Medulla oblongata (tissue), 1 donor: ENCODE measurements at regions not wholly inside any gene's neighbourhood (a gene's known extent, or its start where the extent isn't known, plus 50 kb on each side); places are given as distances from the start of the nearest gene placed in this dataset.

ENCODE experiments used
- DNase-seq: peaks from one replicate; pipeline ENCODE4 v3.0.0-alpha.2; 2015; ENCODE audit errors: extremely low spot score

DNA sequence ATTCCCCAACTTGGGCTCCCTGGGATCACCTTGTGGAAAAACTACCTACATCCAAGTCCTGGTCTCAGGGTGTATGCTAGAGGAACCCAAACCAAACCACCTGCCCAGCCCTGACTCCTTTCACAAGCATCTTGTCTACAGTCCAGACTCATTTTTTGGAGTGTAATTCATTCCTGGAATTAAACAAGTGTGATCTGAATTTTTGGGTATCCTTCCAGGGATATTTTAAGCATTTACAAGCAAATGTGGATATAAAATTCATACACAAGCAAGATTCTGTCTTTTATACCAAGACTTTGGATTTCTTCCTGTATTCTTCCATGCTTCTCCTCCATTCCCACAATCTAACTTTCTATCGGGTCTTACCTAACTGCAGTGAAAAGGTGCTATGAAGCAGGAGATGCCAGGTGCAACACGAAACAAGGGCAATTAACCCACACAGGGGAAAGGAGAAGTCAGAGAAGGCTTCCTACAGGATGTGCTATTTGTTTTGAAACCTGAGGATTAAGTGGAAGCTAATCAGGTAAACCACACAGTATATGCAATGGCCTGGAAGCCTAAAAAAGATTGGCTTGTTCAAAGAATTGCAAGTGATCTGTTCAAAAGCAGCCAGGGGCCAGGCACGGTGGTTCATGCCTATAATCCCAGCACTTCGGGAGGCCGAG is 417.2 kb upstream of the C16orf82 start:
- no peak for DNase-seq

DNA sequence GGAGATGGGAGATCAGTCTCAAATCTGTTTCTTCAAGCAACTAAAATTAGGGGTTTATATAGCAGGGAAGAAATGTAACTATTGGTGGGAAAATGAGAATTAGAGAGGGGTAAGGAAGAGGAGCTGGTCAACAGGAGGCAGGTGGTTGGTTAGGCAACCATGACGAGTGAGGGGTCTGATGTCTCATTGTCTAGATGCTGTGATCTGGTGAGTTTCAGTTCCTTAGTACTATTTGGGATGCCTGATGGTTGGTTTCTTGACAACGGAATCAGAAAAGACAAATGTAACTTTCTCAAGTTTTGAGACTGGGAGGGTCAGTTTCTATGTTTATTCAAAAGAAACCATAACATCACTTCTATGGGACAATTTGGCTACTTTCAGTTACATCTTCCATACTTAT is 415.3 kb upstream of the C16orf82 start:
- DNase-seq, result no peak

DNA sequence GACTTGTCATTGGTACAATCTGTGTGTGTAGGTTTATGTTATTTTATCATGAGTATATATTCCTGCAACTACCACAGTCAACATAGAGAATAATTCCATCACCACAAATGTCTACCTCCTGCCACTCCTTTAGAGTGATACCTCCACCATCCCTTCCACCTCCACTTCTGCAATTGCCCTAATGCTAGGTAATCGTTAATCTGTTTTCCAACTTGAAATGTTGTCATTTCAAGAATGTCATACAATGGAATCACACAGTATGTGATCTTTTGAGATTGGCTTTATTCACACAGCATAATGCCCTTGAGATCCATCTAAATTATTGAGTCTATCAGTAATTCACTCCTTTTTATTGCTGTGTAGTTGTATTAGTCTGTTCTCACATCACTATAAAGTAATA is 414.8 kb upstream of the C16orf82 start:
- no peak for DNase-seq

DNA sequence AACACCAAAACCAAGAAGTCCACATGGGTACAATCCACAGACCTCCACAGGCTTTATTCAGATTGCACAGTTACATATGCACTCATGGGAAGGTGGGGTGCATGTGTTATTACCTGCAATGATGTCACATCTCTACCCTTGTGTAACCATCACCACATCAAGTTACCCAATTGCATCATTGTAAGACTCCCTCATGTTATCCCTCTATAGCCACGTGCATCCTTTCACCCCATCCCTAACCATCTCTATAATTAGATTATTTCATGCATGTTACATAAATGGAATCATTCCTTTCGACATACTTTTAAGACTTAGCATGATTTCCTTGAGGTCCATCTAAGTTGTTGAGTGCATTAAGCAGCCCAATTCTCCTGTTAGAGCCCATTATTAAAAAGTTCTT is 408.2 kb upstream of the C16orf82 start:
- DNase-seq, result no peak

DNA sequence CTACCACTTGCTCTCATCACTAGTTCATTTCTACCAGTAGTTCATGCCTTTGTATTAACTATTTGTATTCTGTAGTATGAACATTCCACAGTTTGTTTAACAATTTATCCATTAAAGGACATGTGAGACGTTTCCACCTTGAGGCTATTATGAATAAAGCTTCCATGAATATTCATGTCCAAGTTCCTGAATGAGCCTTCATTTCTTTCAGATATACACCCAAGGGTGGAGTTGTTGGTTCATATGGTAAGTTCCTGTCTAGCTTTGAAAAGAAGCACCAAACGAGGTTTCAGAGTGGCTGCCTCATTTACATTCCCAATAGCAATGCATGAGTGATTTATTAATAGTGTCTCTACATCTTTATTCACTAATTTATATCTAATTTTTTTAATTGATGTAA is 407.8 kb upstream of the C16orf82 start:
- no peak for DNase-seq

DNA sequence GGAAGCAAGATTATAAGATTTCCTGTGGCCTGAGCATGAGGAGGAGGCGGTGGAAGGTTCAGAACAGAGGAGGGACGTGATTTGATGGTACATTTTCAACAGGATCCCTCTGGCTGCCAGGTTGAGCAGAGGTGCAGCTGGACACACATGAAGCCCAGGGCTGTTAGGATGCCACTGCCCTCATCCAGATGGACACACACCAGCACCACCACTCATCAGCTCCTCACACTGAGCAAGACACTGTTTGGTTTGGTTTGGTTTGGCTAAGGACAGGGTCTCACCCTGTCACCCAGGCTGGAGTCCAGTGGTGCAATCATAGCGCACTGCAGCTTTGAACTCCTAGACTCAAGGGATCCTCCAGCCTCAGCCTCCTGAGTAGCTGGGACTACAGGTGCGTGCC is 402.6 kb upstream of the C16orf82 start:
- no peak for DNase-seq

DNA sequence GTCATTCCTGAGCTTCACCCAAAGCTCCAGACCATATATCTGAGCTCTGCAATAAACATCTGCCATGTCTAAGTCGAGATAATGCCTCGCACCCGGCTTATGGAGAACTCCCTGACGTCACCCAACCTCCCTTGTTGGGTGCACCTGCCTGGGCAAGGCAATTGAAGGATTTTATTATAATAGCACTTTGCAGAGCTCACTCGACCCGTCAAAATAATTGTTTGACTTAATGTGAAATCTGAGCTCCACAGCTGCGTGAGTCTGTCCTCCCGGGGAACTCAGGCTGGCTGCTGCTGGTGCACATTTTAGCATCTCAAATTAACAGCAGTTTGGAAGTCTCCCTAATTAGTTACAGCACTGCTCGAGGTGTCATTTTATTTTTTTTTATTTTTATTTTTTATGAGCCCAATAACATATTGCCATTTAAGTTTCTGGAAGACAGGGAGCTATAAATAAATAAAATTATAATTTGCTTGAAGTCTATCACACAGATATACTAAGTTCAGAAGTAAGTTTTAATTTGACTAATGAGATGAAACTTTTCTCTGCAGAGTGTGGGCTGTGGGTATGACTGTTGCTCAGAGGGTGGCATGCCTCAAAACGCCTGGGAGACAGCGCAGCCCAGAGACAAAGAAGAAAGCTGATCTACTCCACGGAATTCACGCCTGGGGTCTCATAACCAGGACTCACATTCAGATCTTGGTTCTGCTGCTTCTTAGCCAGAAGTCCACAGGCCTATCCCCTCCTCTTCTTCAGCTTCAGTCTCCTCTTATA is 401.4 kb upstream of the C16orf82 start:
- no peak for DNase-seq

DNA sequence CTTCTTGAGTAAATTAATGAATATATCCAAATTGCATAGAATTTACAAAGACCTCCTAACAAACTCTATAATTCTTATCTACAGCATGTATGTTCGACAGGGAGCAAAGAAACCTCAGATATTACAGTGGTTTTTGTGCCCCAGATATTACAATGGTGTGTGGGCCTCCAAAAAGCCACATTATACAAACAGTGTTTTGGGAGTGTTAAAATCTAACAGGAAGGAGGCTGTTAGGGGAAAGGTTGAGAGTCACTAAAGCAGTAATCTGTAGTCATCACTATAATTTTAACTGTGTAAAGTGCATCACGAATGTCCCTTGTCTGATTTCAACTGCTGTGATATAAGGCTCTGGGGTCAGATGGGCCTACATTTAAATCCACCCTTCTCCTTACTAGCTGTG is 400.2 kb upstream of the C16orf82 start:
- DNase-seq, result no peak

DNA sequence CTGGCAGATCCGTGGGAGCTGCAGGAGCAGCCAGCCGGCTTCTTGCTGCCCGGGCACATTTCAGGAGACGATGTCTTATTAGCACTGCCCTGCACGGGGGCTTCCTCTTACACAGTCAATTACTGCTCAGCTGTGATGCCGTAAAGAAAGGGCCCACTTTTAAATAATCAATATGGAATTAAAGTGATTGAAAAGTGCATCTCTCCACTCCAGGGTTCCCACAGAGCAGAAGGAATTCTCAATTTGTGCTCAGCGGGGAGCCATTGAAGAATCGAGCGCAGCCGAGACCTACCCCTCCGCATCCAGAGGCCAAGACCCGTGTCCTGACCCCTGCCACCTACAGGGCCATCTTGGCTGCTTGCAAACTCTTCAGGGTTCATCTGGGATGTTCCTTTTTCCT is 399.4 kb upstream of the C16orf82 start:
- no peak for DNase-seq

DNA sequence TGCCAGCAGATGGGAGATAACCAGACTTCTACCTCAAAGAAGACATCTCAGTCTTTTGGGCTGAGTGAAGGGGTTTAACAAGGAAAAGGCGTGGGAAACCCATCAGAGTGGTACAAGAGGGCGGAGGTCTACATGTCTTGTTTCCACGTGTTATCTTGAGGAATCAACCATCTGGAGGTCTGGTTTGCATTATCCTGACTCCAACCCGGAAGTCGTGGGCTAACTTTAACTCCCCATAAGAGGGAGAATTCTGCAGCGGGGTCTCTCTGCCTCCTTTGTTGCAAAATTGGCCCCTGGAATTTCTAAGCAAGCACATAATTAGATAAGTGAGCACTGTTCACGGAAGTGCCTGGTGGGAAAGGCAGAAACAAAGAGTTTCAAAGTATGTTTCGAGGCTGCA is 398.7 kb upstream of the C16orf82 start:
- DNase-seq, result no peak

DNA sequence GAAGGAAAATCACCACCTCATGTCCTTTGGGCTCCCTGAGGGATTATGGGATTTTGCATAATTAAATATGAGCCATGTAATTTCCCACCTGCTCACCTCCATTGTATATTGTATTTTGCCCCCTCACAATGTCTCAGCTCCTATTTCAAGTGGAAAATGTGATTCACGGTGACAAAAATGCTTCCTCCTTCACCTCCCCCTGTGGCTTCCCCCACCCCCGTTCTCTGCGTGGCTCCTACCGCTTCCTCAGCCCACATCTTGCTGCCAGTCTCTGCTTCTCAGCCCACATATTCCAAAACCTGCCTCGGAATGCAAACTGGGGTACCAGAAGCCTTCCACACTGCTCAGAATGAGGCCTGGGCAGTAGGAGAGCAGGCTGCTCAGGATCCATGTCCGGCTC is 394.5 kb upstream of the C16orf82 start:
- DNase-seq, result no peak

DNA sequence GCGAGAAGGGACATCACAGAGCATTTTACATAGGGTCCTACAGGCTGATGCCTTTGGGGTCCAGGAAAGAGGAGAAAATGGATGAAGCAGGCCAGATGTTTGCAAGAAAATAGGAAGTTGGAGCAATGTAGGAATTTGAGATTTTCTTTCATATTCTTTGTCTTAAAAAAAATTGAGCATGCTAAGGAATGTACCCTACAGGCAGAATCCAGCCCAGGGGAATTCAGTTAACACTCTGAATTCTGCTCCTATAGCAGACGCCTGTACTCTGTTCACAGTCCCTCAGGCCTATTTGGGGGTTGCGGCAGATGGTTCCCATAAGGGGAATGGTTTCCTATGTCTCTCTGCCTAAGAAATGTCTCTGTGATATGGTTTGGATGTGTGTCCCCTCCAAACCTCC is 393.7 kb upstream of the C16orf82 start:
- DNase-seq, result no peak

DNA sequence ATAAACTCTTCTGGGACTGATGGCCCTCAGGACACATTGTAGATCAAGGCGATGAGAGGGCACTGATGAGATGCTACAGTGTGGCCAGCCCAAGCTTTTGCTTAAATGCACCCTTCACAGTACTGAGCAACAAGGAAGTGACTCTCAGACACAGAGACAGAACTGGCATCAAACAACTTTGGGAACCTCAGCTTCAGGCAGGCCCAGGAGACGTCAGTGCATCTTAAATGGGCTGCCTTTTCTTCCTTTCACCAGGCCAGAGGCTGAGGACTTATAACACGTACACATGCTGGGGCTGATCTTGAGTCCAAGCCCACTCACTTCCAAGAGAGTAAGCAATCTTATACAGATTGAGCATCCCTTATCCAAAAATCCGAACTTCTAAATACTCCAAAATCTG is 386.1 kb upstream of the C16orf82 start:
- DNase-seq, result no peak

DNA sequence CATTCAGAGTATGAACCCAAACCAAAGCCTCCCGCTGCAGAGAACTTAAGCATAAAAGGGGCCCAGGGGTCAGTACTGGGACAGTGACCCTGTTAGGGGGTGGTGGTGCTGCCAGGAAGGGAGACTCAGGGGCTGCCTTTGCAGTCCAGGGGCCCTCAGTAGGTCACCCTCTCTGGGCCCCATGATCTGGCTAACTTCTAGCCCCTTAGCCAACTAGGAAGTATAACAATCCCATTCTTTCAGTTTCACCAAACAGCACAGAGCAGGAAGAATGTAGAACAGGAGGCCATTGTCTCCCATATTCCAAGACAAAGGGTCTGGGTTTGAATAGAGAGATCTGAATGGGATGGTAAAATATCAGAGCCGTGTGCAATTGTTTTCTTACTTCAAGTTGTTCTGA is 378.6 kb upstream of the C16orf82 start:
- DNase-seq, result peak; percentile 91

DNA sequence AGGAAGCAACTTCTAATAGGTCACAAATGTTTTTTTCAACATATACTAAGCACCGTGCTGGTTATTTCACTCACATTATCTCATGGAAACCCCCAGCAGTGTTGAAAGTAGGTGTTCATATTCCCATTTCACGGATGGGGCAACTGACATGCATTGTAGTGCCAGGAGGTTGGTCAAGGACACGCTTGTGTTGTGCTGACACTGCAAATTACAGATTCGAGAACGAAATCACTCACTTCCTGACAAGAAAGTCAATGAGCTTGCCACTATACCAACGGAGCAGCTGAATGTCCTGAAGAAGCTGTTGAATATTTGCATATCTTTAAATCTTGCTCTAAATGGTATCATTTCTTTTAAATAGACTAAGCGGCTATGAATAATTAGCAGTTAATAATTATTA is 378.0 kb upstream of the C16orf82 start:
- peak; percentile 9 for DNase-seq

DNA sequence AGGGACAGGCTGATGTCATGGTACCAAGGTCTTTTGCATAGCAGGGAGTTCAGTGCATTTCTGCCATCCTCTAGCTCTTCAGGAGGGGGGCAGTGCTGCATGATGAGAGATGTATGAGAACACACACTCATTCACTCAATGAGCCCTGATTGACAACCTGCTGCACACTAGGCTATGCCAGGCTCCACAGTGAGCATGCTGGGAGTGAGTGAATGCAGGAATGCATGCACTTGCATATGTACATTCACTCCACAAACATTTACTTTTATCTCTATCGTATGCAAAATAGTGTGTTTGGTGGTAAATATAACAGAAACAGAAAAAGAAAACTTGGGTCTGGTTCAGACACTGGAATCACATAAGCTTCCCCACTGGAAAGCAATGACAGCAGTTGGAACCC is 374.1 kb upstream of the C16orf82 start:
- no peak for DNase-seq

DNA sequence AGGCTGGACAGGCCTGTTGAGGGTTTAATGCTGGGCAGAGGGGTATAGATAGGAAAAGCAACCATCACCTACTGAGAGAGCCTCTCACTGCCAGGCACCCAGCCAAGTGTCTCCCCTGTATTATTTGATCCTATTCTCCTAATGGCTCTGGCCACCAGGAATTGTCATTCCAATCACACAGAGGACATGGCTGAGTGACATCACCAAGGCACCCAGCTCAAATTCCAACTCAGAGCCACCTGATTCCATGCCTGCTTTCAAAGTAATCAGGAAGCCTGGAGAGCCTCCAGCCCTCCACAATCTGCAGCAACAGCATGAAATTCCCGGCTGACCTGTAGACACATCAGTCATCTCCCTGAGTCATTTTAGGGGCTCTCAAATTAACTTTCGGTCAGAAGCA is 368.9 kb upstream of the C16orf82 start:
- no peak for DNase-seq

DNA sequence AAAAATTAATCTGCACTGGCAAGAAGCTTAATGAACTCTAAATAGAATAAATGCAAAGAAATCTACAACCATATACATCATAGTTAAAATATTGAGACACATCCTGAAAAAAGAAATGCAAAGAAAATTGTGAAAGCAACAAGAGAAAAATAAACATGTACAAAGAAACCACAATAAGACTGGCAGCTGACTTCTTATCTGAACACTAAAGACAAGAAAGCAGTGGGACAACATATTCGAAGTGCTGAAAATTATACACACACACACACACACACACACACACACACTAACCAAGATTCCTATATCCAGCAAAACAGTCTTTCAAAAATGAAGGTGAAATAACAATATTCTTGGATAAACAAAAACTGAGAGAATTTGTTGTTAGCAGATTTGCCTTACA is 366.5 kb upstream of the C16orf82 start:
- no peak for DNase-seq

DNA sequence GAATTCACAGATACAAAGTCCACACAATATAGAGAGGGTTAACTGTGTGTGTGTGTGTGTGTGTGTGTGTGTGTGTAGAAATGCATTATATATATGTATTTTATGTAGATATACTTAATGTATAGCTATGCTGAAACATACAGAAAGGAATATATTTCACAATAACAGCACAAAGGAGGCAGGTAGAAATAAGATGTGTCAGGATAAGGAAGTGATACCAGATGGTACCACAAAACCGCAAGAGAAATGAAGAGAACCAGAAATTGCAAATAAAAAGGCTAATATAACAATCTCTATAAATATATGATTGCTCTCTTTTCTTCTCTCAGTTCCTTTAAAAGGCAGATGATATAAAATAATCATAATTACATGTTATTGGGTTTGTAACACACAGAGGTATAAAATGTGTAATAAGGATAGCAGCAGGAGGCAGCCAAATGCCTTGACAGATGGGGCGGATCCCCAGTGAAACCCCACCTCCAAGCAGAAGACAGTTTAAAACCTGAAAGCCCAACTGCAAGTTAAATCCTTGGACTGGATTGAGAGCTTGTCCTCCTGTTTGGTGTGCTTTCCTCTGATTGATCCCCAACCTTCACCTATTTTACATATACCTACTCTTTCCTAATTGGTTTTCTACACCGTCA is 365.4 kb upstream of the C16orf82 start:
- no peak for DNase-seq

DNA sequence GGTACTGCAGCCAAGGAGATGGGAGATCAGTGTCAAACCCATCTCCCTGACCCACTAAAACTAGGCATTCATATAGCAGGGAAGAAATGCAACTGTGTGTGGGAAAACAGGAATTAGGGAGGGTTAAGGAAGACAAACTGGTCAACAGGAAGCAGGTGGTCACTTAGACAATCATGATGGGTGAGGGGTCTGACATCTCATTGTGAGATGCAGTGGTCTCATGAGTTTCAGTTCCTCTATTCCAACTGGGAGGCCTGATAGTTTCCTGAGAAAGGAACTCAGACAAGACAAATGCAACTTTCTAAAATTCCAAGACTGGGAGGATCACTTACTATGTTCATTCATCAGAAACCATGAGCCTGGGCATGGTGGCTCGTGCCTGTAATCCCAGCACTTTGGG is 361.4 kb upstream of the C16orf82 start:
- DNase-seq, result no peak

DNA sequence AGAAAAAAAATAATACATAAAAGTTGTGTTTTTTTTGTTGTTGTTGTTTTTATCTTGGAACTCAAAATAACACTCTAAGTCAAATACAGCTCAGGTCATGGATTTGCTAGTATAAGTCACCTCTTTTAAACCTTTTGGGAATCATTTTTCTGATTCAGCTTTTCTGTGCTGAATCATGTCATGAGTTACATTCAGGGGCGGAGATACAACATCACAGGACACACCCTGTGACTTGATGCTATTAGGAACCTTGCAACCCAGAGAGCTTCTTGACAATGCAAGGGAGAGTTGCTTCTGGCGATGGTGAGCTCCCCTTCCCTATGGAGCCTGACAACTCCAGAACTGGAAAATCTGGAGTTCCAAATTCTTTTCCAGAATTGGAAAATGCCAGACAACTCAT is 358.3 kb upstream of the C16orf82 start:
- DNase-seq, result no peak

DNA sequence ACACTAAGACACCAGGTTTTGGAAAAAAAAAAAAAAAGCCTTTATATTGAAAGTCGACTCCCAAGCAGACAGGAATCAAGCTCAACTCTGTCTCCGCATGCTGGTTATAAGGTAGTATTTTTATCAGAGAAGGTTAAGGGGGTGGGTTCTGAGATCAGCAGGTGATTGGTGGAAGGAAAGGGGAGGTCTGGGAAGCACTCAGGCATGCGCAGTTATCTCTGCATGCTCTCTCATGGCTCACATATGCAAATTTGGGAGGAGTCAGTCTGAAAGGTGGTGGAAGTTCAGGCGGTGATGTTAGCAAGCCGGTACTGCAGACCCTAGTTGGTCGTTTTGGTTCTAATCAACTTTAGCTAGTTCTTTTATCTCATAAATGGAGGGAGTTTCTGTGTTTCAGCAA is 357.6 kb upstream of the C16orf82 start:
- no peak for DNase-seq

DNA sequence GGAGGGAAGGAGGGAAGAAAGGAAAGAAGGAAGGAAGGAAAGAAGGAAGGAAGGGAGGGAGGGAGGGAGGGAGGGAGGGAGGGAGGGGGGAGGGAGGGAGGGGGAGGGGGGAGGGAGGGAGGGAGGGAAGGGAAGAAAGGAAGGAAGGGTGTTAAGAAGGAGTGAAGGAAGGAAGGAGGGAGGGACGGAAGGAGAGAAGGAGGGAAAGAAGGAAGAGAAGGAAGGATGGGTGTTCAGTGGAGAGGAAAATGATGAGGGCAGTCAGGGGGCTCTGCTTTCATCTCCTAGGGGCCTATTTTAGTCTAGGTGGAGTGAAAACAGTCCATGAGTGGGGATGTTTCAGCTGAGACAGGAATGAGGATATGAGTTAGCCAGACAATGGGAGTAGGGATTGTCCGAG is 357.0 kb upstream of the C16orf82 start:
- no peak for DNase-seq
